Lung (tissue), 11 donors: ENCODE measurements at regions not wholly inside any gene's neighbourhood (a gene's known extent, or its start where the extent isn't known, plus 50 kb on each side); places are given as distances from the start of the nearest gene placed in this dataset.

Experiments
- ATAC-seq: fragments of 200-7000 bp; cut with Tn5 transposase; one replicate; pipeline ENCODE4 v1.9.1; 2020; ENCODE audit warnings: moderate number of reproducible peaks; ENCODE audit not compliant: insufficient read depth, low FRiP score
- DNase-seq, 3 donors: peaks; one replicate each; pipeline ENCODE4 v3.0.0-alpha.2; 2013 to 2017
- H3K27ac ChIP-seq, 2 donors: one replicate each; pipeline ENCODE4 v1.5.1; 2013; ENCODE audit warnings: mild to moderate bottlenecking in 2 of 2, moderate library complexity in 2 of 2, control low read depth in 1 of 2, inconsistent platforms in 1 of 2, low read depth in 1 of 2, low read length in 1 of 2
- H3K27me3 ChIP-seq, 3 donors: one replicate each; pipeline ENCODE4 v1.5.1; 2013; ENCODE audit warnings: low read length in 2 of 3; ENCODE audit not compliant: control insufficient read depth in 3 of 3, insufficient read depth in 3 of 3
- H3K36me3 ChIP-seq, 4 donors: one replicate each; pipeline ENCODE4 v1.5.1; 2013; ENCODE audit warnings: low read length in 4 of 4, mild to moderate bottlenecking in 1 of 4, moderate library complexity in 1 of 4; ENCODE audit not compliant: control insufficient read depth in 4 of 4, insufficient read depth in 4 of 4
- H3K4me1 ChIP-seq, 5 donors: one replicate each; pipeline ENCODE4 v1.5.1; 2013; ENCODE audit warnings: low read length in 5 of 5, mild to moderate bottlenecking in 2 of 5, moderate library complexity in 1 of 5; ENCODE audit not compliant: control insufficient read depth in 5 of 5, insufficient read depth in 5 of 5
- H3K4me3 ChIP-seq: one replicate; pipeline ENCODE4 v1.5.1; 2013; ENCODE audit warnings: mild to moderate bottlenecking, control low read depth, moderate library complexity
- H3K9ac ChIP-seq, 2 donors: one replicate each; pipeline ENCODE4 v1.5.1; 2013; ENCODE audit warnings: low read length in 2 of 2, control low read depth in 1 of 2; ENCODE audit not compliant: insufficient read depth in 1 of 2
- H3K9me3 ChIP-seq, 4 donors: one replicate each; pipeline ENCODE4 v1.5.1; 2013; ENCODE audit warnings: low read length in 3 of 4, mild to moderate bottlenecking in 1 of 4, moderate library complexity in 1 of 4; ENCODE audit not compliant: control insufficient read depth in 4 of 4, insufficient read depth in 3 of 4
- WGBS, 2 donors: extraction: QIAGEN DNeasy Blood & Tissue Kit; methylation state at CpG; one replicate each; pipeline ENCODE4 v1.1.7; 2013; 5-methylcytosine and 5-hydroxymethylcytosine counted together
- TF ChIP-seq, protein P1 (sequence below): IDR thresholded peaks from 2 replicates; pipeline ENCODE4 v1.5.1; 2012; ENCODE audit warnings: mild to moderate bottlenecking; ENCODE audit errors: control extremely low read depth, extremely low read depth
- donor health status: control.
- donor health status: control.
- donor health status: Bipolar disorder and iron deficiency.
- donor health status: healthy.
- donor health status: DM: yes; HTN: yes; CAD: no.

DNA sequence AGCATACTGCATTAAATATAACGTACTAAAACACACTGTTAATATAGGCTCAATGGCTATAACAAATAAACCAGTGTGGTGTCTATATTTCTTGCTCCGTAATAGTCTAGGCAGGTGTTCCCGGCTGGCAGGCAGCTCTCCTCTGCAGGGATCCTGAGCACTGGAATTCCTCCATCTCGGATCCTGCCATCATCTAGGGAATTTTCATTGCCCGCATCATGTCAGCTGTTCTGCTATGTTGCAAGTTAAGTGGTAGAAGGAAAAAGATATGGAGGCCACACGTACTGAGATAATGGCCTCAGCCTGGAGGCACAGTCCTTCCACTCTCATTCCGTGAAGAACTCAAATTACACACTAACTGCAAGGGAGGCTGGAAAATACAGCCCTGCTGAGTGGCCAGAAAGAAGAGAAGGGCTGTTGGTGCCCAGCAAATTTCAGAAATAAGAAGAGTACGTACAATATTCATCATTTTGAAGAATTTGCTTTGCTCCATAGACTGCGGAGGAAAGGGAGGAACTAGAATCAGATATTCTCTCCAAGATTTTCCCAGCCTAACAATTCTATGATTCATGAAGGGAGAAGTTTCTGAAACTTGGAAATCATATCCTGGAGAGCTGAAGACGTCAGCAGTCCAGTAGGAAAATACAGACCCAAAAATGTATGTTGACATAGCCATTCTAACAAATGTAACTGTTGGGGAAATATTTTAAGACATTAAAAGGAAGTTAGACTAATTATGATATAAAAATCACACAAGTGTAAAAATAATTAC lies 263.3 kb downstream of the MRPL39 start:
- H3K36me3 ChIP-seq: no peaks in the 10 kb centered on the region
- no peak for ATAC-seq
- DNase-seq: no peak
- H3K9ac ChIP-seq: no peak overlapping the region
- no peaks in the 10 kb centered on the region for H3K27me3 ChIP-seq
- 82 to 86% methylated on average over 10 of the region's 10 CpGs for WGBS, 2 donors
- no peak overlapping the region for H3K27ac ChIP-seq
- H3K9me3 ChIP-seq: no peaks in the 10 kb centered on the region
- H3K4me1 ChIP-seq: no peaks in the 10 kb centered on the region
- TF ChIP-seq, protein P1, sequence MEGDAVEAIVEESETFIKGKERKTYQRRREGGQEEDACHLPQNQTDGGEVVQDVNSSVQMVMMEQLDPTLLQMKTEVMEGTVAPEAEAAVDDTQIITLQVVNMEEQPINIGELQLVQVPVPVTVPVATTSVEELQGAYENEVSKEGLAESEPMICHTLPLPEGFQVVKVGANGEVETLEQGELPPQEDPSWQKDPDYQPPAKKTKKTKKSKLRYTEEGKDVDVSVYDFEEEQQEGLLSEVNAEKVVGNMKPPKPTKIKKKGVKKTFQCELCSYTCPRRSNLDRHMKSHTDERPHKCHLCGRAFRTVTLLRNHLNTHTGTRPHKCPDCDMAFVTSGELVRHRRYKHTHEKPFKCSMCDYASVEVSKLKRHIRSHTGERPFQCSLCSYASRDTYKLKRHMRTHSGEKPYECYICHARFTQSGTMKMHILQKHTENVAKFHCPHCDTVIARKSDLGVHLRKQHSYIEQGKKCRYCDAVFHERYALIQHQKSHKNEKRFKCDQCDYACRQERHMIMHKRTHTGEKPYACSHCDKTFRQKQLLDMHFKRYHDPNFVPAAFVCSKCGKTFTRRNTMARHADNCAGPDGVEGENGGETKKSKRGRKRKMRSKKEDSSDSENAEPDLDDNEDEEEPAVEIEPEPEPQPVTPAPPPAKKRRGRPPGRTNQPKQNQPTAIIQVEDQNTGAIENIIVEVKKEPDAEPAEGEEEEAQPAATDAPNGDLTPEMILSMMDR: no peak
- H3K4me3 ChIP-seq: no peak overlapping the region

DNA sequence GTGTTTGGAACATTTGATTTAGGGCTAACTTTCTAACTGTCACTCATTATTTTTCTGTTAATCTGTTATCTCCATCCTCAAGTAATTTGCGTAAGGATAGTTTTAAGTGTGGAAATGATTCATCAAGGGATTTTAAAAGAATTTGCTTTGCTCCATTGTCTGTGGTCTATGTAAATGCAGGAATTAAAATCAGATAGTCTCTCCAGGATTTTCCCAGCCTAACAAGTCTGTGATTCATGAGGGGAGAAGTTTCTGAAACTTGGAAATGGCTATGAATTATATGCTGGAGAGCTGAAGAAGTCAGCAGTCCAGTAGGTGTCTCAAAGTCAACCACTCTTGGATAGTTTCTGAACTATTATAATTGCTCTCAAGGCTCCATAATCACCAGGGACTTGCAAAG lies 264.5 kb downstream of the MRPL39 start:
- H3K9ac ChIP-seq: no peak overlapping the region
- WGBS, 2 donors: 90 to 94% methylated on average over 1 of the region's 1 CpG
- H3K27ac ChIP-seq: no peak overlapping the region
- DNase-seq (no peak), ATAC-seq (no peak)
- TF ChIP-seq, protein P1: no peak
- H3K27me3 ChIP-seq: no peaks in the 10 kb centered on the region
- H3K9me3 ChIP-seq: no peaks in the 10 kb centered on the region
- no peak overlapping the region for H3K4me3 ChIP-seq
- H3K4me1 ChIP-seq: no peaks in the 10 kb centered on the region
- H3K36me3 ChIP-seq: no peaks in the 10 kb centered on the region

DNA sequence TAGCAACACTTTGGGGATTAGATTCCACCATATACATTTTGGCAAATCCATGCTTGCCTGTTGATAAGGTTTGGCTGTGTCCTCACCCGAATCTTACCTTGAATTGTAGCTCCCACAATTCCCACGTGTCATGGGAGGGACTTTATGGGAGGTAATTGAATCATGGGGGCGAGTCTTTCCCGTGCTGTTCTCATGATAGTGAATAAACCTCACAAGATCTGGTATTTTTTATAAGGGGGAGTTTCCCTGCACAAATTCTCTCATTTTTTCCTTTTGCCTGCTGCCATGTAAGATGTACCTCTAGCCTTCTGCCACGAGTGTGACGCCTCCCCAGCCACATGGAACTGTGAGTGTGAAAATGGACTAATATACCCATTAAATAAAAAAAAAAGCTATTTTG lies 265.3 kb downstream of the MRPL39 start:
- Histone ChIP-seq H3K4me1 (no peaks in the 10 kb centered on the region), H3K27me3 (no peaks in the 10 kb centered on the region), H3K9me3 (no peaks in the 10 kb centered on the region), H3K4me3 (no peak overlapping the region), H3K9ac (no peak overlapping the region), H3K27ac (no peak overlapping the region), H3K36me3 (no peaks in the 10 kb centered on the region)
- TF ChIP-seq, protein P1: no peak
- ATAC-seq (no peak), DNase-seq (no peak)
- 87 to 89% methylated on average over 6 of the region's 6 CpGs for WGBS, 2 donors

DNA sequence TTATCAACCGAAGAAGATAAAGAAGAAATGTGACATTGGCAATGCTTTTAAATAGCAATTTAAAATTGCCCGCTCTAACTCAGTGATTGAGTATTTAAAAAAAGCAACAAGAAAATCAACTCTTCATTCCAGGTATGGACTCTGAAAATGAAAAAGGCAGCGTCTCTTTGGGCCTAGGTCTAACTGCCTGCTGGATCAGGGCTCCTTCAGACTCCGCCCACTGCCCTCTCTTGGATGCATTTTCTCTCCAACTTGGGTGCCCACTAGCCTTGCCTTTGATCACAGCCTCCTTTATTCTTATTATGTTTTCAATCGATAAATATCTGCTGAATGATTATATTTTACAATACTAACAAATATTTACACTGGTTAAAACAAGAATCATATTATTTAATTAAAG lies 268.9 kb downstream of the MRPL39 start:
- TF ChIP-seq, protein P1: no peak
- Histone ChIP-seq H3K27me3 (no peaks in the 10 kb centered on the region), H3K9me3 (no peaks in the 10 kb centered on the region), H3K4me3 (no peak overlapping the region), H3K4me1 (no peaks in the 10 kb centered on the region), H3K9ac (no peak overlapping the region), H3K27ac (no peak overlapping the region), H3K36me3 (no peaks in the 10 kb centered on the region)
- 88 to 92% methylated on average over 5 of the region's 5 CpGs for WGBS, 2 donors
- no peak for ATAC-seq
- no peak for DNase-seq
